Putamen (tissue), 1 donor: ENCODE measurements at regions not wholly inside any gene's neighbourhood (a gene's known extent, or its start where the extent isn't known, plus 50 kb on each side); places are given as distances from the start of the nearest gene placed in this dataset.

Experiments used
- DNase-seq: peaks from one replicate; pipeline ENCODE4 v3.0.0-alpha.2; 2016; ENCODE audit warnings: low spot score

- DNase-seq, result no peak
Observed at GRCh38 chr2:146807568-146808168, 1037.2 kb upstream of the ACVR2A start.

- no peak for DNase-seq
Observed at GRCh38 chr2:146806364-146807005, 1038.3 kb upstream of the ACVR2A start.

GRCh38 chr2:146804288-146804687 lies 1040.5 kb upstream of the ACVR2A start:
- DNase-seq, result no peak

GRCh38 chr2:146801886-146802285 lies 1042.9 kb upstream of the ACVR2A start:
- DNase-seq, result no peak

- no peak for DNase-seq
Observed at GRCh38 chr2:146786396-146786795, 1058.4 kb upstream of the ACVR2A start.

- no peak for DNase-seq
Observed at GRCh38 chr2:146785101-146785500, 1059.7 kb upstream of the ACVR2A start.

GRCh38 chr2:146784602-146785001 lies 1060.2 kb upstream of the ACVR2A start:
- DNase-seq, result no peak

GRCh38 chr2:146777181-146777580 lies 1067.6 kb upstream of the ACVR2A start:
- no peak for DNase-seq

- DNase-seq, result no peak
Observed at GRCh38 chr2:146776596-146776995, 1068.2 kb upstream of the ACVR2A start.

- DNase-seq, result no peak
Observed at GRCh38 chr2:146771531-146771930, 1073.3 kb upstream of the ACVR2A start.

- DNase-seq, result no peak
Observed at GRCh38 chr2:146764301-146764700, 1080.5 kb upstream of the ACVR2A start.

GRCh38 chr2:146762786-146763185 lies 1082.0 kb upstream of the ACVR2A start:
- DNase-seq, result no peak

GRCh38 chr2:146754606-146755005 lies 1090.2 kb upstream of the ACVR2A start:
- DNase-seq, result no peak

- DNase-seq, result no peak
Observed at GRCh38 chr2:146748046-146748445, 1096.8 kb upstream of the ACVR2A start.

- no peak for DNase-seq
Observed at GRCh38 chr2:146741260-146741659, 1103.6 kb upstream of the ACVR2A start.

- DNase-seq, result no peak
Observed at GRCh38 chr2:146734821-146735190, 1110.0 kb upstream of the ACVR2A start.

- DNase-seq, result peak; percentile 2
Observed at GRCh38 chr2:146734042-146734820, 1110.6 kb upstream of the ACVR2A start.

- DNase-seq, result no peak
Observed at GRCh38 chr2:146730882-146731281, 1113.9 kb upstream of the ACVR2A start.

- no peak for DNase-seq
Observed at GRCh38 chr2:146721486-146721885, 1123.3 kb upstream of the ACVR2A start.

- no peak for DNase-seq
Observed at GRCh38 chr2:146720170-146720569, 1124.7 kb upstream of the ACVR2A start.

- DNase-seq, result no peak
Observed at GRCh38 chr2:146716591-146716990, 1128.2 kb upstream of the ACVR2A start.

- no peak for DNase-seq
Observed at GRCh38 chr2:146709004-146709403, 1135.8 kb upstream of the ACVR2A start.

- no peak for DNase-seq
Observed at GRCh38 chr2:146701183-146701582, 1143.6 kb upstream of the ACVR2A start.
